PC-9 (cell line): ENCODE measurements at regions not wholly inside any gene's neighbourhood (a gene's known extent, or its start where the extent isn't known, plus 50 kb on each side); places are given as distances from the start of the nearest gene placed in this dataset.

Source experiments
- EZH2 ChIP-seq: fragments of 200-600 bp; sonication (generic); IDR thresholded peaks from 2 replicates; pipeline ENCODE4 v1.8.0; 2017; ENCODE audit warnings: antibody characterized with exemption, low read depth
- TF ChIP-seq, protein P1 (sequence below): fragments of 200-600 bp; sonication (generic); conservative IDR thresholded peaks from 2 replicates; pipeline ENCODE4 v1.6.1; 2017; ENCODE audit warnings: mixed run types, antibody characterized with exemption, mild to moderate bottlenecking, moderate library complexity

- TF ChIP-seq, protein P1, sequence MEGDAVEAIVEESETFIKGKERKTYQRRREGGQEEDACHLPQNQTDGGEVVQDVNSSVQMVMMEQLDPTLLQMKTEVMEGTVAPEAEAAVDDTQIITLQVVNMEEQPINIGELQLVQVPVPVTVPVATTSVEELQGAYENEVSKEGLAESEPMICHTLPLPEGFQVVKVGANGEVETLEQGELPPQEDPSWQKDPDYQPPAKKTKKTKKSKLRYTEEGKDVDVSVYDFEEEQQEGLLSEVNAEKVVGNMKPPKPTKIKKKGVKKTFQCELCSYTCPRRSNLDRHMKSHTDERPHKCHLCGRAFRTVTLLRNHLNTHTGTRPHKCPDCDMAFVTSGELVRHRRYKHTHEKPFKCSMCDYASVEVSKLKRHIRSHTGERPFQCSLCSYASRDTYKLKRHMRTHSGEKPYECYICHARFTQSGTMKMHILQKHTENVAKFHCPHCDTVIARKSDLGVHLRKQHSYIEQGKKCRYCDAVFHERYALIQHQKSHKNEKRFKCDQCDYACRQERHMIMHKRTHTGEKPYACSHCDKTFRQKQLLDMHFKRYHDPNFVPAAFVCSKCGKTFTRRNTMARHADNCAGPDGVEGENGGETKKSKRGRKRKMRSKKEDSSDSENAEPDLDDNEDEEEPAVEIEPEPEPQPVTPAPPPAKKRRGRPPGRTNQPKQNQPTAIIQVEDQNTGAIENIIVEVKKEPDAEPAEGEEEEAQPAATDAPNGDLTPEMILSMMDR = no peak
- TF ChIP-seq EZH2 = no peak
Measured at GRCh38 chr6:16849988-16850680, 88.9 kb upstream of the ATXN1 start.
